A673 (cell line): ENCODE measurements at regions not wholly inside any gene's neighbourhood (a gene's known extent, or its start where the extent isn't known, plus 50 kb on each side); places are given as distances from the start of the nearest gene placed in this dataset.

Experiments
- BruUV-seq: library from RNA; stranded (reverse); fragments of 400-500 nt; replicated peaks from 2 replicates; lab custom pipeline; 2021; lab: Mats Ljungman, UMichigan
- CTCF ChIA-PET: fragments of 300-600 bp; sonication (Branson Sonifier 250); formaldehyde crosslinking; loops from one replicate; lab custom pipeline; 2022; ENCODE audit warnings: antibody characterized with exemption; lab: Charles Lee
- POLR2A ChIA-PET: fragments of 300-600 bp; sonication (Branson Sonifier 250); formaldehyde crosslinking; loops from one replicate; lab custom pipeline; 2022; ENCODE audit warnings: antibody characterized with exemption; ENCODE audit not compliant: low non-redundant PET; lab: Charles Lee
- DNase-seq: peaks from one replicate; pipeline ENCODE4 v3.0.0-alpha.2; 2015; ENCODE audit warnings: low spot score
- H3K27ac ChIP-seq: fragments of 200-600 bp; sonication (generic); 2 replicates; pipeline ENCODE4 v1.5.1; 2016; ENCODE audit warnings: mixed run types, low read depth, mild to moderate bottlenecking, mixed read lengths, antibody characterized with exemption, low read length; ENCODE audit not compliant: poor library complexity, severe bottlenecking
- H3K27me3 ChIP-seq: fragments of 200-600 bp; sonication (generic); replicated peaks from 2 replicates; pipeline ENCODE4 v1.6.1; 2017; ENCODE audit warnings: mixed run types, low read depth, mild to moderate bottlenecking, mixed read lengths, antibody characterized with exemption, low read length; ENCODE audit not compliant: insufficient read depth, poor library complexity
- H3K36me3 ChIP-seq: fragments of 200-600 bp; sonication (generic); 2 replicates; pipeline ENCODE4 v1.6.1; 2016; ENCODE audit warnings: mixed run types, mild to moderate bottlenecking, mixed read lengths, antibody characterized with exemption, low read length; ENCODE audit not compliant: insufficient read depth, poor library complexity, severe bottlenecking
- H3K4me1 ChIP-seq: fragments of 200-600 bp; sonication (generic); 2 replicates; pipeline ENCODE4 v1.6.1; 2017; ENCODE audit warnings: mixed run types, mild to moderate bottlenecking, mixed read lengths, antibody characterized with exemption, low read length; ENCODE audit not compliant: insufficient read depth, poor library complexity, severe bottlenecking
- H3K4me3 ChIP-seq: fragments of 200-600 bp; sonication (generic); 2 replicates; pipeline ENCODE4 v1.5.1; 2016; ENCODE audit warnings: low read depth, mixed run types, mild to moderate bottlenecking, mixed read lengths, low read length; ENCODE audit not compliant: poor library complexity, severe bottlenecking
- H3K9me3 ChIP-seq: fragments of 200-600 bp; sonication (generic); 2 replicates; pipeline ENCODE4 v1.6.1; 2016; ENCODE audit warnings: mixed run types, low read depth, mild to moderate bottlenecking, mixed read lengths, antibody characterized with exemption, low read length; ENCODE audit not compliant: poor library complexity, severe bottlenecking
- EZH2 ChIP-seq: fragments of 200-600 bp; sonication (generic); IDR thresholded peaks from 2 replicates; pipeline ENCODE4 v1.6.1; 2017; ENCODE audit warnings: borderline replicate concordance, low read depth, mild to moderate bottlenecking, mixed read lengths, antibody characterized with exemption, low read length; ENCODE audit not compliant: poor library complexity, severe bottlenecking
- intact Hi-C: fragments of 100-400 bp; cut with micrococcal nuclease; formaldehyde crosslinking; loops from one replicate; pipeline ENCODE4 v1.10.0; 2022; ENCODE audit not compliant: unreplicated experiment
- TF ChIP-seq, protein P1 (sequence below): fragments of 300-800, 200-600 bp; sonication (generic); conservative IDR thresholded peaks from 2 replicates; pipeline ENCODE4 v1.5.1; 2017; ENCODE audit warnings: low read depth, mild to moderate bottlenecking, antibody characterized with exemption, low read length, moderate library complexity, mixed read lengths

DNA sequence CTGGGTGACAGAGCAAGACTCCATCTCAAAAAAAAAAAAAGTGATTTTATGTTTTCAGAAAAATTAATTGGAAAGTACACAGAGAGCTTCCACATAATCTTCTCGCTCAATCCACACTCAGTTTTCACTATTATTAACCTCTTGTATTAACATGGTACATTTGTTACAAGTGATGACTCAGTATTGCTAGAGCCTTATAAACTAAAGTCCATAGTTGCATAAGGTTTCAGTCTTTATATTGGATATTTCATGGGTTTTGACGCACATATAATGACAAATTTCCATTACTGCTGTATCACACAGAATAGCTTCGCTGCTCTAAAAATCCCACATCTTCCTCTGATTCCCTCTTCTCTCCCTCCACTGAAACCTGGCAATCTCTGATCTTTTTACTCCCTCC lies 603.5 kb downstream of the XIRP2 start:
- intact Hi-C loops, result no loop called here
- POLR2A ChIA-PET, result interaction anchor here (0.5 kb wide), 1 partner anchor 13 kb away, joined by 3 read pairs; no protein-coding TSS in a partner anchor
- no TSS peak for BruUV-seq

DNA sequence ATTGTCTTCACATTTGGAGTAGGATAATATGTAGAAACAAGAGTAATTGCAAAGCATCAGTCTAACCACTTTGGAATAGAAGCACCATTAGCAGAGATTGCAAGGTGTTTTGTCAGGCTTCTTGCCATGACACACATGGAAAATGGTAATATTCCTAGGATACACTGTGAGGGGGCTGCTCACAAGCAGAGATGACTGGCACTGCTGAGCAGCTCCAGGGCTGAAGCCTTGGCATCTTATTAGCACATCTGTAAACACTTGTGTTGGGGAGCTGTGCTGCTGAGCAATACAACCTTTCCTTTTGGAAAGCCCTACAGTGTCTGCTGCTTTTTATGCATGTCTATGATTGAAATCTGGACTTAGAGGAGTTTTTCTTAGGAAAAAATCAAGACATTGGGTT lies 602.2 kb downstream of the XIRP2 start:
- Histone ChIP-seq H3K4me1 (no peaks in the 10 kb centered on the region), H3K27me3 (no peaks in the 10 kb centered on the region), H3K27ac (no peak overlapping the region), H3K9me3 (no peaks in the 10 kb centered on the region), H3K4me3 (no peak overlapping the region), H3K36me3 (no peaks in the 10 kb centered on the region)
- no peak for TF ChIP-seq EZH2
- TF ChIP-seq, protein P1, sequence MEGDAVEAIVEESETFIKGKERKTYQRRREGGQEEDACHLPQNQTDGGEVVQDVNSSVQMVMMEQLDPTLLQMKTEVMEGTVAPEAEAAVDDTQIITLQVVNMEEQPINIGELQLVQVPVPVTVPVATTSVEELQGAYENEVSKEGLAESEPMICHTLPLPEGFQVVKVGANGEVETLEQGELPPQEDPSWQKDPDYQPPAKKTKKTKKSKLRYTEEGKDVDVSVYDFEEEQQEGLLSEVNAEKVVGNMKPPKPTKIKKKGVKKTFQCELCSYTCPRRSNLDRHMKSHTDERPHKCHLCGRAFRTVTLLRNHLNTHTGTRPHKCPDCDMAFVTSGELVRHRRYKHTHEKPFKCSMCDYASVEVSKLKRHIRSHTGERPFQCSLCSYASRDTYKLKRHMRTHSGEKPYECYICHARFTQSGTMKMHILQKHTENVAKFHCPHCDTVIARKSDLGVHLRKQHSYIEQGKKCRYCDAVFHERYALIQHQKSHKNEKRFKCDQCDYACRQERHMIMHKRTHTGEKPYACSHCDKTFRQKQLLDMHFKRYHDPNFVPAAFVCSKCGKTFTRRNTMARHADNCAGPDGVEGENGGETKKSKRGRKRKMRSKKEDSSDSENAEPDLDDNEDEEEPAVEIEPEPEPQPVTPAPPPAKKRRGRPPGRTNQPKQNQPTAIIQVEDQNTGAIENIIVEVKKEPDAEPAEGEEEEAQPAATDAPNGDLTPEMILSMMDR, result no peak
- CTCF ChIA-PET, result no interaction called here
- intact Hi-C loops, result no loop called here
- DNase-seq, result no peak
- POLR2A ChIA-PET, result no interaction called here
- no TSS peak for BruUV-seq

More for the DNA sequence above, 603.5 kb downstream of the XIRP2 start:
- no peak overlapping the region for H3K27ac ChIP-seq
- no peak for TF ChIP-seq EZH2
- TF ChIP-seq, protein P1, result no peak
- H3K36me3 ChIP-seq, result no peaks in the 10 kb centered on the region
- no peaks in the 10 kb centered on the region for H3K9me3 ChIP-seq
- no peak overlapping the region for H3K4me3 ChIP-seq
- no peak for DNase-seq
- CTCF ChIA-PET, result no interaction called here
- no peaks in the 10 kb centered on the region for H3K27me3 ChIP-seq
- no peaks in the 10 kb centered on the region for H3K4me1 ChIP-seq

GRCh38 chr2:167489325-167489724 lies 601.0 kb downstream of the XIRP2 start:
- Histone ChIP-seq H3K4me3 (no peak overlapping the region), H3K36me3 (no peaks in the 10 kb centered on the region), H3K27me3 (no peaks in the 10 kb centered on the region), H3K9me3 (no peaks in the 10 kb centered on the region), H3K4me1 (no peaks in the 10 kb centered on the region), H3K27ac (no peak overlapping the region)
- no peak for TF ChIP-seq EZH2
- TF ChIP-seq, protein P1, result no peak
- CTCF ChIA-PET, result no interaction called here
- POLR2A ChIA-PET, result no interaction called here
- intact Hi-C loops, result no loop called here
- no TSS peak for BruUV-seq
- no peak for DNase-seq
